ENCODE measurements at regions not wholly inside any gene's neighbourhood (a gene's known extent, or its start where the extent isn't known, plus 50 kb on each side); places are given as distances from the start of the nearest gene placed in this dataset.

- TF ChIP-seq, protein P1, sequence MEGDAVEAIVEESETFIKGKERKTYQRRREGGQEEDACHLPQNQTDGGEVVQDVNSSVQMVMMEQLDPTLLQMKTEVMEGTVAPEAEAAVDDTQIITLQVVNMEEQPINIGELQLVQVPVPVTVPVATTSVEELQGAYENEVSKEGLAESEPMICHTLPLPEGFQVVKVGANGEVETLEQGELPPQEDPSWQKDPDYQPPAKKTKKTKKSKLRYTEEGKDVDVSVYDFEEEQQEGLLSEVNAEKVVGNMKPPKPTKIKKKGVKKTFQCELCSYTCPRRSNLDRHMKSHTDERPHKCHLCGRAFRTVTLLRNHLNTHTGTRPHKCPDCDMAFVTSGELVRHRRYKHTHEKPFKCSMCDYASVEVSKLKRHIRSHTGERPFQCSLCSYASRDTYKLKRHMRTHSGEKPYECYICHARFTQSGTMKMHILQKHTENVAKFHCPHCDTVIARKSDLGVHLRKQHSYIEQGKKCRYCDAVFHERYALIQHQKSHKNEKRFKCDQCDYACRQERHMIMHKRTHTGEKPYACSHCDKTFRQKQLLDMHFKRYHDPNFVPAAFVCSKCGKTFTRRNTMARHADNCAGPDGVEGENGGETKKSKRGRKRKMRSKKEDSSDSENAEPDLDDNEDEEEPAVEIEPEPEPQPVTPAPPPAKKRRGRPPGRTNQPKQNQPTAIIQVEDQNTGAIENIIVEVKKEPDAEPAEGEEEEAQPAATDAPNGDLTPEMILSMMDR (IDR thresholded peaks at IDR 0.05) = no peak
- no peak for TF ChIP-seq POLR2AphosphoS5 (IDR thresholded peaks at IDR 0.05)
Observed at GRCh38 chr9:89669361-89669842, 64.6 kb downstream of the GADD45G start.

All from gastroesophageal sphincter (tissue), 3 donors.